Ovary (tissue), 3 donors: ENCODE measurements at regions not wholly inside any gene's neighbourhood (a gene's known extent, or its start where the extent isn't known, plus 50 kb on each side); places are given as distances from the start of the nearest gene placed in this dataset.

Experiments
- CTCF ChIP-seq, 3 donors: fragments of 450-650 bp in 2 of 3; fragments of 200-600 bp in 1 of 3; IDR thresholded peaks; one replicate each; pipeline versions ENCODE4 v1.5.1 to v1.8.0; 2016 to 2022; ENCODE audit warnings: antibody characterized with exemption in 3 of 3, mild to moderate bottlenecking in 1 of 3
- POLR2A ChIP-seq: fragments of 450-650 bp; IDR thresholded peaks from one replicate; pipeline ENCODE4 v1.6.1; 2017; ENCODE audit warnings: antibody characterized with exemption, mild to moderate bottlenecking, moderate library complexity
- donor health status: DM: no; HTN: no; CAD: no.

GRCh38 chr7:42698600-42699374 lies 213.1 kb downstream of the C7orf25 start:
- no peak for TF ChIP-seq CTCF (IDR thresholded peaks at IDR 0.05)
- no peak for TF ChIP-seq POLR2A
